ENCODE measurements at regions not wholly inside any gene's neighbourhood (a gene's known extent, or its start where the extent isn't known, plus 50 kb on each side); places are given as distances from the start of the nearest gene placed in this dataset.

DNA sequence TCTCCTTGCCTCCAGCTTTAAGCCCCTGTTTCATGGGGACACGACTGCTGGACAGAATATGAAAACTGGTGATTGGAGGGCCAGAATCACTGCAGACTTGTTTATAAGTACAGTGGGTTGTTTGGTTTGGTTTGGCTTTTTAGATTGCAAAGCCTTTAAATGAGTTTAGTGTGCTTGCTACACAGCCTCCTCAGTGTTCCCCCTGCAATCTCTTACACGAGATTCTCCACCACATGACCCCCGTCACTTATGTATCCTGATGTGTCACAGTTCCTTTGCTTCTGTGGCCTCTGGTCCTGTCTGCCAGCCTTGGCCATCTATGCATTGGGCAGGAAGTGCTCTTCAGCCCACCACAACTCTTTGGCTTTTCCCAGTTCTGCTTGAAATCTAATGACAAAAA lies 103.7 kb upstream of the ANKRD1 start:
- H3K4me3 ChIP-seq (ENCODE audit: low read length): no peak overlapping the region
- DNase-seq (ENCODE audit: low read depth): no peak
- TF ChIP-seq, protein P1, sequence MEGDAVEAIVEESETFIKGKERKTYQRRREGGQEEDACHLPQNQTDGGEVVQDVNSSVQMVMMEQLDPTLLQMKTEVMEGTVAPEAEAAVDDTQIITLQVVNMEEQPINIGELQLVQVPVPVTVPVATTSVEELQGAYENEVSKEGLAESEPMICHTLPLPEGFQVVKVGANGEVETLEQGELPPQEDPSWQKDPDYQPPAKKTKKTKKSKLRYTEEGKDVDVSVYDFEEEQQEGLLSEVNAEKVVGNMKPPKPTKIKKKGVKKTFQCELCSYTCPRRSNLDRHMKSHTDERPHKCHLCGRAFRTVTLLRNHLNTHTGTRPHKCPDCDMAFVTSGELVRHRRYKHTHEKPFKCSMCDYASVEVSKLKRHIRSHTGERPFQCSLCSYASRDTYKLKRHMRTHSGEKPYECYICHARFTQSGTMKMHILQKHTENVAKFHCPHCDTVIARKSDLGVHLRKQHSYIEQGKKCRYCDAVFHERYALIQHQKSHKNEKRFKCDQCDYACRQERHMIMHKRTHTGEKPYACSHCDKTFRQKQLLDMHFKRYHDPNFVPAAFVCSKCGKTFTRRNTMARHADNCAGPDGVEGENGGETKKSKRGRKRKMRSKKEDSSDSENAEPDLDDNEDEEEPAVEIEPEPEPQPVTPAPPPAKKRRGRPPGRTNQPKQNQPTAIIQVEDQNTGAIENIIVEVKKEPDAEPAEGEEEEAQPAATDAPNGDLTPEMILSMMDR (conservative IDR thresholded peaks at IDR 0.05; ENCODE audit: low read length): no peak

DNA sequence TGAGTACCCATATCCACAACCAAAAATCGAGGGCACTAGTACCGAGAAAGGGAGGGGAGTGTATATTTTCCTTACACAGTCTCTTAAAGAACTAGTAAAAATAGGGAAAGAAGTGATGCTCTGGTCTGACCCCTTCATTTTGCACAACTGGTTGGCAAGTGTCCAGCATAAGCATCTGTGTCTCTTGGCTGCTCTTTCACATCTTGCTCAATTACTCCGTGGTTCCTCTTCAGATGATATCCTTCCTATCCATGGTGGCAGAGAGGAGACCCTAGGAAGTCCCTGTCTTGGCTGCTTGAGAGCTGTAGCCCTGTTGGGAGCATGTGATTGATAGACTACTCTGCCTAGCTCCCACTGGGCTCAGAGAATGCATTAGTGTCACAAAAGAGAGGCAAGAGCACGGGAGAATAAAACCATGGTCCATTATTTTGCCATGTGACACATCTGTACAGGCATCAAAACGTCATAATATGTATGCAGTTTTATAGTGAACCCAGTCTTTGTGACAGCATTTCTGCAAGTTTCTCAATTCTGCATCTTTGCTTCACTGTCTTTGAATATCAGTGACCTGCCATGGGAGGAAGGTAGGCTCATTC lies 111.8 kb upstream of the ANKRD1 start:
- H3K4me3 ChIP-seq (ENCODE audit: low read length): no peak overlapping the region
- peak; percentile 42 for DNase-seq (ENCODE audit: low read depth)
- TF ChIP-seq, protein P1 (conservative IDR thresholded peaks at IDR 0.05; ENCODE audit: low read length): no peak

DNA sequence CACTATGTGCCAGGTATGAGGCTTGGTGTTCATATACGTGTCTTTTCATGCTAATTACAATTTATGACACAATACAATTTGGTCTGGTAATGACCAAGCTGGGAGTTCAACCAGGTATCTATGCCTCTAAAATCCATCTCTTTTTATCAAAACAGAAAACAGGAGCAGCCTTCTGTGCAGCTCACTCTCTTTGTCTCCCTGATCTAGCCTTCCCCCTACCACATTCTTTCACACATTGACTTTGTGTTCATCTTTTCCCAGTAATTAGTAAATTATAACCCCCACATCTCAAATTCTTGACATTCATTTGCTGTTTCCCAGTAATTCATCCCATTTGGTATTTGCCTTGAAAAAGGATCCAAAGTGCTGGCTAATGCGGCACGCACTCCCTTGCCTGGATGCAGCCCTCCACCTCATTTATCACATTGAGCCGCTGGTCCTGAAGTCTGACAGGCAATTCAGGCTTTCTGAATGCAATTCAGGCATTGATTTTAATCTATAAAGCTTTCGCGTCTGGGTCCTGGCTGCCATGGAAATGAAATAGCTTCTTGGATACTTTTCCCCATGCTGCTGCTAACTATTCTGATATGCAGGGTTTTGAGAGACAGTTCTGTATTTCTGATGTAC lies 112.5 kb upstream of the ANKRD1 start:
- TF ChIP-seq, protein P1 (conservative IDR thresholded peaks at IDR 0.05; ENCODE audit: low read length): no peak
- no peak for DNase-seq (ENCODE audit: low read depth)

DNA sequence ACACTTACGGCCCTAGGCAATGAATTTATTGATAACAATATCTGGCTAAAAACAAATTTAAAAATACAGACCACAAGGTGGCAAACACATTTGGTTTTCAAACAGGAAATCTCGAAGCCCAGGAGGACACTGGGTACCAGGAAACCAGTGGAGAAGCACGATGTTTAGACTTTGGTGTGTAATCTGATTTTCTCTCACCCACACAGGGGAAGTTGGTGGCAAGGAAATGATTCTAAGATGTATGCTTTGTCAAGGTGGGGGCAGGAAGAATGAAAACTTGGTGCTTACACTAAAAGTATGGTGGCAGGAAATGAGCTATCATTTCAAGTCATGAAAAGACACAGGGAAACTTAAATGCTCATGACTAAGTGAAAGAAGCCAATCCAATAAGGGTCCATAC lies 113.2 kb upstream of the ANKRD1 start:
- H3K4me3 ChIP-seq (ENCODE audit: low read length): no peak overlapping the region
- DNase-seq (ENCODE audit: low read depth): no peak
- TF ChIP-seq, protein P1 (conservative IDR thresholded peaks at IDR 0.05; ENCODE audit: low read length): no peak

More for the DNA sequence above, 112.5 kb upstream of the ANKRD1 start:
- H3K4me3 ChIP-seq (ENCODE audit: low read length): no peak overlapping the region

DNA sequence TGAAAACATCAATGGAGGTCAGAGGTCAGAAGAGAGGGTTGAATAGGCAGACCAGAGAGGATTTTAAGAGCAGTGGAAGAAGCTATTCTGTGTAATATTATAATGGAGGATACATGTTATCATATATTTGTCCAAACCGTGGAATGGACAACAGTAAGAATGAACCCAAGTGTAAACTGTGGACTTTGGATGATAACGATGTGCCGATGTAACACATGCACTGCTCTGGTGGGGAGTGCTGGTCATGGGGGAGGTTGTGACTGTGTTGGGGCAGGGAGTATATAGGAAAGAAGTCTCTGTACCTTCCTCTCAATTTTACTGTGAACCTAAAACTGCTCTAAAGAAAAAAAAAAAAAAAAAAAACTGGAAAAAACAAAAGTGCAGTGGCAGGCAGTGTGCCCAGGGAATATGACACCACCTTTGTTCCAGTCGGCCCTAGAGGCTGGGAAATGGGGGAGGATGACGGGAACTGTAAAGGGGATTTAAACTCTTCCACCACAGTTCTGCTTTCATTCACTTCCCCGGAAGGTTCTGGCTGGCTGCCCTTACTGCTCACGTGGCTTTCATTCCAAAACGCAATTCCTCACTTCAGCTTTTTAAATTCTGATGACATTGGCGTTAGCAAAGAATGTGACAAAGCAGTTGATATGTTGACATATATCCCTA lies 113.7 kb upstream of the ANKRD1 start:
- peak; percentile 38 for DNase-seq (ENCODE audit: low read depth)
- no peak overlapping the region for H3K4me3 ChIP-seq (ENCODE audit: low read length)
- TF ChIP-seq, protein P1 (conservative IDR thresholded peaks at IDR 0.05; ENCODE audit: low read length): no peak

DNA sequence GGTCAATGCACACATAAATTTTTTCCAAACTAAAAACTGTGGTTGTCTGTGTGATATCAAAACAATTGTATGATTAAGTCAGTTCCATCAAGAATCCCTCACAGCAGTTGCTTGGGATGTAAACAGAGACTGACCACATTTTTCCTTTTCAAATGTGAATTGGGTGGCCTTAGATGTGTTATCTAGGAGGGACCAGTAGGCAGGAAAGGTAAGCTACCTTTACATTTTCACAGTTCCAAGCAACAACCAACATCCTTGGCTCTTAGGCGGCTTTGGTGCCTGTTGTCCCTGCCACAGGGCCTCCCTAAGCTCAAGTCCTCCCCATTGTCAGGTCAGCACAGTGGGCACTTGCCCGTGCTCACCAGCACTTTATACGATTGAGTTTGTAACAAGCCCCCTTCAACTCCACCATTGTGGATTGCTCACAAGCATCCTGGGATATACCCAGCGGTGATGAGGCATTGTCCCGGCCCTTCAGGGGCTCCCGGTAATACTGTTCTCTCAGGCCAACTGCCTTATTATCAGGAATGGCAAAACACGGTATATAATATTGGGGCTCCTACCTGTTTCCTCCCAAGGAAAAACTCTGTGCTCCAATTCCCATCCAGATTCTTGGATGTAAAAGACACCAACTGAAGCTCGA lies 114.9 kb upstream of the ANKRD1 start:
- no peak overlapping the region for H3K4me3 ChIP-seq (ENCODE audit: low read length)
- TF ChIP-seq, protein P1 (conservative IDR thresholded peaks at IDR 0.05; ENCODE audit: low read length): no peak
- no peak for DNase-seq (ENCODE audit: low read depth)
